BLaER1 (cell line): ENCODE measurements at regions not wholly inside any gene's neighbourhood (a gene's known extent, or its start where the extent isn't known, plus 50 kb on each side); places are given as distances from the start of the nearest gene placed in this dataset.

Source experiments
- H3K27ac ChIP-seq: shearing (Covaris generic); formaldehyde crosslinking; 2 replicates; pipeline ENCODE4 v1.8.1; 2022
- H3K27me3 ChIP-seq: shearing (Covaris generic); formaldehyde crosslinking; 2 replicates; pipeline ENCODE4 v1.8.1; 2022
- H3K36me3 ChIP-seq: shearing (Covaris generic); formaldehyde crosslinking; 2 replicates; pipeline ENCODE4 v1.8.1; 2022
- H3K4me1 ChIP-seq: shearing (Covaris generic); formaldehyde crosslinking; 2 replicates; pipeline ENCODE4 v1.8.1; 2022
- H3K4me2 ChIP-seq: shearing (Covaris generic); formaldehyde crosslinking; 2 replicates; pipeline ENCODE4 v1.8.1; 2022
- H3K4me3 ChIP-seq: shearing (Covaris generic); formaldehyde crosslinking; 2 replicates; pipeline ENCODE4 v1.8.1; 2022
- H3K9ac ChIP-seq: shearing (Covaris generic); formaldehyde crosslinking; 2 replicates; pipeline ENCODE4 v1.8.1; 2022
- H3K9me3 ChIP-seq: shearing (Covaris generic); formaldehyde crosslinking; 2 replicates; pipeline ENCODE4 v1.8.1; 2022
- H4K20me1 ChIP-seq: shearing (Covaris generic); formaldehyde crosslinking; 2 replicates; pipeline ENCODE4 v1.8.1; 2022
- Cebpa-rat ChIP-seq: shearing (Covaris generic); IDR thresholded peaks from 2 replicates; pipeline ENCODE4 v1.8.1; 2022

GRCh38 chr4:16329125-16329796 is 103.0 kb upstream of the TAPT1 start:
- H3K27me3 ChIP-seq = no peaks in the 10 kb centered on the region
- TF ChIP-seq Cebpa-rat = no peak
- no peaks in the 10 kb centered on the region for H3K9me3 ChIP-seq
- H4K20me1 ChIP-seq = no peaks in the 10 kb centered on the region
- H3K27ac ChIP-seq = no peak overlapping the region
- H3K4me2 ChIP-seq = no peak overlapping the region
- no peak overlapping the region for H3K4me3 ChIP-seq
- H3K4me1 ChIP-seq = no peaks in the 10 kb centered on the region
- no peaks in the 10 kb centered on the region for H3K36me3 ChIP-seq
- H3K9ac ChIP-seq = no peak overlapping the region

DNA sequence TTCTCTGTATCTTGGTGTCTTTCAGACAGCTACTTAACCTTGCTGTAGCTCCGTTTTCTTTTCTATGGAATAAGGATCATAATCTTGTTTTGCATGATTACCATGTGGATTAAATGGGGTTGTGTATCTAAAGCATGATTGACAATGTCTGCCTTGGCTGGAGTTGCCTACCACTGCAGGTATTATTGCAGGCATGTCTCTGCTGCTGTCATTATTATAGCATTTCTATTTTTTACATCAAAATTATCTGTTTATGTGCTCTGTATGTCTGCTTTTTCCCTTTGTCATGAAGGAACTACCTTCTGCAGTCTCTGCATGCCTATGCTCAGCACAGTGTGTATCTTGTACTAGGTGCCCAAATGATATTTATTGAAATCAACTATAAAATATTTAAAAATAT is 95.9 kb upstream of the TAPT1 start:
- H3K4me1 ChIP-seq = no peaks in the 10 kb centered on the region
- H3K4me3 ChIP-seq = no peak overlapping the region
- TF ChIP-seq Cebpa-rat = no peak
- no peak overlapping the region for H3K27ac ChIP-seq
- H3K27me3 ChIP-seq = no peaks in the 10 kb centered on the region
- no peak overlapping the region for H3K4me2 ChIP-seq
- peaks cover 15% of the 10 kb centered on the region; the same call in 1 of the 2 replicates for H3K9me3 ChIP-seq
- no peaks in the 10 kb centered on the region for H4K20me1 ChIP-seq
- H3K36me3 ChIP-seq = no peaks in the 10 kb centered on the region
- H3K9ac ChIP-seq = no peak overlapping the region

DNA sequence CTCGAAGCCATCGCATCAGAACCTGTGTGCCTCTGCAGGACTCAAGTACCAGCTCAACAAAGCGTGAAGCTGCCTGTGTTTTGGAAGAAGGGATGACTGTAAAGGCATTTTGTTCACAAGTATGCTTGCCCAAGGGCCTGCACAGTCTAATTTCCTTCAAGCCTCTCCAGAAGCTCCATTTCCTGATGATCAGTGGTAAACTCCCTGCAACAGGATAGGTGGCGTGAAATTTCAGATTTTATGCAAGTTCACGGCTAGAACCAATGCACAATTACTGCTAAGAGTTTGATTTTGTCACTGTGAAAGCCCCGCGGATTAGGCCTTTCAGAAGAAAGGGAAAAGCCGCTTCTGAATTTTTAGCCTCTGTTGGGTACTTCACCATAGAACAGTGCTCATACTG is 89.2 kb upstream of the TAPT1 start:
- Histone ChIP-seq H3K27me3 (no peaks in the 10 kb centered on the region), H3K9me3 (0 out of 2 replicates have a peak, but pooled peaks cover under 1% of the 10 kb centered on the region), H3K9ac (no peak overlapping the region), H3K27ac (no peak overlapping the region), H3K36me3 (no peaks in the 10 kb centered on the region), H4K20me1 (no peaks in the 10 kb centered on the region), H3K4me2 (no peak overlapping the region), H3K4me3 (no peak overlapping the region), H3K4me1 (no peaks in the 10 kb centered on the region)
- no peak for TF ChIP-seq Cebpa-rat

- no peaks in the 10 kb centered on the region for H3K36me3 ChIP-seq
- no peak overlapping the region for H3K4me3 ChIP-seq
- H3K27me3 ChIP-seq = no peaks in the 10 kb centered on the region
- no peaks in the 10 kb centered on the region for H3K9me3 ChIP-seq
- no peak overlapping the region for H3K9ac ChIP-seq
- H3K27ac ChIP-seq = no peak overlapping the region
- no peak for TF ChIP-seq Cebpa-rat
- no peaks in the 10 kb centered on the region for H4K20me1 ChIP-seq
- H3K4me2 ChIP-seq = no peak overlapping the region
- no peaks in the 10 kb centered on the region for H3K4me1 ChIP-seq
These were observed 84.3 kb upstream of the TAPT1 start for GRCh38 chr4:16310606-16311005.

GRCh38 chr4:16302648-16303047 is 76.4 kb upstream of the TAPT1 start:
- Histone ChIP-seq H3K9ac (no peak overlapping the region), H3K36me3 (no peaks in the 10 kb centered on the region), H4K20me1 (no peaks in the 10 kb centered on the region), H3K4me1 (no peaks in the 10 kb centered on the region), H3K4me3 (no peak overlapping the region), H3K27me3 (no peaks in the 10 kb centered on the region), H3K27ac (no peak overlapping the region), H3K9me3 (no peaks in the 10 kb centered on the region), H3K4me2 (no peak overlapping the region)
- TF ChIP-seq Cebpa-rat = no peak

GRCh38 chr4:16297003-16297402 is 70.7 kb upstream of the TAPT1 start:
- TF ChIP-seq Cebpa-rat = peak; percentile 16; the same call in 1 of the 2 replicates
- no peaks in the 10 kb centered on the region for H3K9me3 ChIP-seq
- no peaks in the 10 kb centered on the region for H3K4me1 ChIP-seq
- no peak overlapping the region for H3K4me3 ChIP-seq
- no peaks in the 10 kb centered on the region for H3K27me3 ChIP-seq
- no peak overlapping the region for H3K9ac ChIP-seq
- H4K20me1 ChIP-seq = no peaks in the 10 kb centered on the region
- no peaks in the 10 kb centered on the region for H3K36me3 ChIP-seq
- H3K27ac ChIP-seq = no peak overlapping the region
- H3K4me2 ChIP-seq = no peak overlapping the region

- Histone ChIP-seq H3K27me3 (no peaks in the 10 kb centered on the region), H4K20me1 (no peaks in the 10 kb centered on the region), H3K27ac (no peak overlapping the region), H3K9me3 (no peaks in the 10 kb centered on the region), H3K4me3 (no peak overlapping the region), H3K9ac (no peak overlapping the region), H3K4me1 (no peaks in the 10 kb centered on the region), H3K4me2 (no peak overlapping the region), H3K36me3 (no peaks in the 10 kb centered on the region)
- TF ChIP-seq Cebpa-rat = no peak
These were observed 68.2 kb upstream of the TAPT1 start for GRCh38 chr4:16294455-16294854.

DNA sequence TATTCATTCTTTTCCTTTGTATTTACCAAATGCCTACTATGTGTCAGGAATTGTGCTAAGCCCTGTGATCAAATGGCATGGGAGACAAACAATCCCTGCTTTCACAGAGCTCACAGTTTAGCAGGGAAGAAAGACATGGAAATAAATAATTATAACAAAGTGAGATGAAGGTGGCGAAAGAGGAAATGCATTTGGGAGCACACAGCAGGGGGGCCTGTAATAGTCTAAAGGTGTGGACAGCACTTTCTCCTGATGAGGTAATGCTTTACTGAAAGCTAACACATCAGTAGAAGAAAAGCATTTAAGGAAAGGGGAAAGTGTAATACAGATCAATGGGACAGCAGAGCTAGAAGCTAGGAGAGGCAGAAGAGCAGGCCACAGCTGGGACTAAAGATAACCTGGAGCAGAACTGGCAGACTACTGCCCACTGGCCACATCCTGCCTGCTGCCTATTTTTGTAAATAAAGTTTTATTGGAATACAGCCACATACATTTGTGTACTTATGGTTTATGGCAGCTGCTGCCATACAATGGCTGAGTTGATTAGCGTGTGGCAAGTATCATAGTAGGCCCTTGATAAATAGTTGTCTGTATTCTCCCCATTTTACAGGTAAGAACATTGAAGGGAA is 67.1 kb upstream of the TAPT1 start:
- Histone ChIP-seq H3K4me3 (no peak overlapping the region), H3K27me3 (no peaks in the 10 kb centered on the region), H3K4me1 (no peaks in the 10 kb centered on the region), H3K4me2 (no peak overlapping the region), H3K36me3 (no peaks in the 10 kb centered on the region), H3K27ac (no peak overlapping the region), H3K9ac (no peak overlapping the region), H4K20me1 (no peaks in the 10 kb centered on the region), H3K9me3 (no peaks in the 10 kb centered on the region)
- TF ChIP-seq Cebpa-rat = no peak

- H3K4me3 ChIP-seq = no peak overlapping the region
- no peaks in the 10 kb centered on the region for H3K36me3 ChIP-seq
- no peak for TF ChIP-seq Cebpa-rat
- no peak overlapping the region for H3K4me2 ChIP-seq
- no peaks in the 10 kb centered on the region for H3K9me3 ChIP-seq
- H4K20me1 ChIP-seq = no peaks in the 10 kb centered on the region
- H3K27me3 ChIP-seq = no peaks in the 10 kb centered on the region
- no peak overlapping the region for H3K27ac ChIP-seq
- no peak overlapping the region for H3K9ac ChIP-seq
- H3K4me1 ChIP-seq = no peaks in the 10 kb centered on the region
These were observed 66.3 kb upstream of the TAPT1 start for GRCh38 chr4:16292585-16292984.

DNA sequence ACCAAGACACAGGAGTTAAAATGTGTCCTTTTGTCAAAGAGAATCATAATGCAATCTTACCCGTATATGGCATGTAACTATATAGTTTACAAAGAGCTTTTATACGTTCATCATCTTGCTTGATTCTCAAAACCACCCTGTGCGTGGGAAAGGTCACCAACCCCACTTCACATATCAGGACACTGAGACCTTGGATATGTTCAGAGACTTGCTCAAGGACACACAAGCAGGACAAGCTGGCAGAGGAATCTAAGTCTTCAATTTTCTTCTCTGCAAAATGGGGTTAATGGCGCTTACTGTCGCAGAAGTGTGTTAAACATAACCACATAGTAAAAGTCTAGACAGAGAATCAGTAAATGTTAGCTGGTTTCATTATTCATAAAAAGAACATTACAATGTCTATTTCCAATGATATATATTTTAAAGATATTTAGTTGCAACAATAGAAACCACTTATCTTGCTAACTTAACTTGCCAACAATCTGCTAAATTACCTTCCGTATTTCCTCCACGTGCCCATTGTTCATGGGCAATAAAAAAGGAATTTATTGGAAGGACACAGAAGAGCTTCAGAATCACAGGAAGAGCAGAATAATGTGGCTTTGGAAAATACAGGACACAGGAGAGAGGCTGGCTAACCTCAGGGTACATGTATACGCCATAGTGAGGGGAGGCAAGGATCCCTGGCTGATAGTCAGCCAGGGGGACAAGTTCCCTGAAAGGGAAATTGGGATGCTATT is 64.6 kb upstream of the TAPT1 start:
- H3K4me2 ChIP-seq = no peak overlapping the region
- no peaks in the 10 kb centered on the region for H3K4me1 ChIP-seq
- no peaks in the 10 kb centered on the region for H4K20me1 ChIP-seq
- H3K9ac ChIP-seq = no peak overlapping the region
- no peak overlapping the region for H3K27ac ChIP-seq
- H3K9me3 ChIP-seq = no peaks in the 10 kb centered on the region
- H3K4me3 ChIP-seq = no peak overlapping the region
- no peaks in the 10 kb centered on the region for H3K27me3 ChIP-seq
- H3K36me3 ChIP-seq = no peaks in the 10 kb centered on the region
- TF ChIP-seq Cebpa-rat = no peak
